Neural progenitor cell (in vitro differentiated cells): ENCODE measurements at regions not wholly inside any gene's neighbourhood (a gene's known extent, or its start where the extent isn't known, plus 50 kb on each side); places are given as distances from the start of the nearest gene placed in this dataset.

Source experiments
- DNase-seq: peaks from one replicate; pipeline ENCODE4 v3.0.0-alpha.2; 2016; ENCODE audit warnings: low spot score
- H2AFZ ChIP-seq: fragments of 200-600 bp; sonication (generic); replicated peaks from 2 replicates; pipeline ENCODE4 v1.6.1; 2016; ENCODE audit warnings: antibody characterized with exemption
- H3F3A ChIP-seq: fragments of 200-600 bp; sonication (generic); 2 replicates; pipeline ENCODE4 v1.6.1; 2016; ENCODE audit warnings: antibody characterized with exemption, low read depth
- H3K27ac ChIP-seq: fragments of 200-600 bp; sonication (generic); 2 replicates; pipeline ENCODE4 v1.5.1; 2016; ENCODE audit warnings: mild to moderate bottlenecking
- H3K27me3 ChIP-seq: fragments of 200-600 bp; sonication (generic); 2 replicates; pipeline ENCODE4 v1.6.1; 2016; ENCODE audit warnings: mild to moderate bottlenecking, moderate library complexity
- H3K36me3 ChIP-seq: fragments of 200-600 bp; sonication (generic); 2 replicates; pipeline ENCODE4 v1.5.1; 2016
- H3K4me1 ChIP-seq: fragments of 200-600 bp; sonication (generic); 2 replicates; pipeline ENCODE4 v1.6.1; 2016; ENCODE audit warnings: mixed run types
- H3K4me2 ChIP-seq: fragments of 200-600 bp; sonication (generic); 2 replicates; pipeline ENCODE4 v1.6.1; 2016
- H3K4me3 ChIP-seq: fragments of 200-600 bp; sonication (generic); 2 replicates; pipeline ENCODE4 v1.5.1; 2016
- H3K79me2 ChIP-seq: fragments of 200-600 bp; sonication (generic); 2 replicates; pipeline ENCODE4 v1.6.1; 2016; ENCODE audit warnings: low read depth
- H3K9ac ChIP-seq: fragments of 200-600 bp; sonication (generic); 2 replicates; pipeline ENCODE4 v1.6.1; 2016
- H3K9me3 ChIP-seq: fragments of 200-600 bp; sonication (generic); 2 replicates; pipeline ENCODE4 v1.5.1; 2016; ENCODE audit warnings: low read depth
- H4K20me1 ChIP-seq: fragments of 200-600 bp; sonication (generic); 2 replicates; pipeline ENCODE4 v1.6.1; 2016; ENCODE audit warnings: low read depth
- H3K27ac Mint-ChIP-seq: 3 replicates; pipeline ENCODE4 v1.8.0; 2021; ENCODE audit warnings: mixed read lengths
- H3K27me3 Mint-ChIP-seq: 2 replicates; pipeline ENCODE4 v1.8.0; 2022; ENCODE audit warnings: low read depth, mild to moderate bottlenecking, inconsistent platforms, moderate library complexity, mixed read lengths; ENCODE audit not compliant: insufficient read depth
- H3K36me3 Mint-ChIP-seq: 3 replicates; pipeline ENCODE4 v1.8.0; 2021; ENCODE audit warnings: mixed read lengths
- H3K4me1 Mint-ChIP-seq: 3 replicates; pipeline ENCODE4 v1.8.0; 2021; ENCODE audit warnings: mixed read lengths
- H3K4me3 Mint-ChIP-seq: 3 replicates; pipeline ENCODE4 v1.8.0; 2021; ENCODE audit warnings: mild to moderate bottlenecking, moderate library complexity, mixed read lengths
- H3K9me3 Mint-ChIP-seq: 3 replicates; pipeline ENCODE4 v1.8.0; 2020; ENCODE audit warnings: mixed read lengths
- CTCF ChIP-seq: fragments of 200-600 bp; sonication (generic); IDR thresholded peaks from 2 replicates; pipeline ENCODE4 v1.5.1; 2017; ENCODE audit warnings: antibody characterized with exemption, mild to moderate bottlenecking
- EZH2 ChIP-seq: fragments of 200-600 bp; sonication (generic); IDR thresholded peaks from 2 replicates; pipeline ENCODE4 v1.6.1; 2017; ENCODE audit warnings: antibody characterized with exemption, mild to moderate bottlenecking, moderate library complexity
- EZH2phosphoT487 ChIP-seq: fragments of 200-600 bp; sonication (generic); IDR thresholded peaks from 2 replicates; pipeline ENCODE4 v1.6.1; 2017; ENCODE audit warnings: antibody characterized with exemption

- H3K36me3 ChIP-seq = no peaks in the 10 kb centered on the region
- Mint-ChIP-seq H3K9me3 (peaks cover 5% of the 10 kb centered on the region), H3K4me3 (no peak overlapping the region), H3K4me1 (peaks cover 16% of the 10 kb centered on the region), H3K27ac (peak overlapping the region; percentile 57), H3K27me3 (peaks cover 11% of the 10 kb centered on the region), H3K36me3 (no peaks in the 10 kb centered on the region)
- no peaks in the 10 kb centered on the region for H3K9me3 ChIP-seq
- H3K27ac ChIP-seq = no peak overlapping the region
- no peak overlapping the region for H3K9ac ChIP-seq
- TF ChIP-seq EZH2phosphoT487 (no peak), EZH2 (no peak), CTCF (no peak)
- H4K20me1 ChIP-seq = no peaks in the 10 kb centered on the region
- H3K4me1 ChIP-seq = no peaks in the 10 kb centered on the region
- no peaks in the 10 kb centered on the region for H3K79me2 ChIP-seq
- H3K27me3 ChIP-seq = no peaks in the 10 kb centered on the region
- H3K4me3 ChIP-seq = no peak overlapping the region
- no peak overlapping the region for H2AFZ ChIP-seq
- H3F3A ChIP-seq = no peaks in the 10 kb centered on the region
- DNase-seq = no peak
- H3K4me2 ChIP-seq = no peak overlapping the region
Observed at GRCh38 chr7:340979-341694, 51.2 kb downstream of the FOXL3 start.

DNA sequence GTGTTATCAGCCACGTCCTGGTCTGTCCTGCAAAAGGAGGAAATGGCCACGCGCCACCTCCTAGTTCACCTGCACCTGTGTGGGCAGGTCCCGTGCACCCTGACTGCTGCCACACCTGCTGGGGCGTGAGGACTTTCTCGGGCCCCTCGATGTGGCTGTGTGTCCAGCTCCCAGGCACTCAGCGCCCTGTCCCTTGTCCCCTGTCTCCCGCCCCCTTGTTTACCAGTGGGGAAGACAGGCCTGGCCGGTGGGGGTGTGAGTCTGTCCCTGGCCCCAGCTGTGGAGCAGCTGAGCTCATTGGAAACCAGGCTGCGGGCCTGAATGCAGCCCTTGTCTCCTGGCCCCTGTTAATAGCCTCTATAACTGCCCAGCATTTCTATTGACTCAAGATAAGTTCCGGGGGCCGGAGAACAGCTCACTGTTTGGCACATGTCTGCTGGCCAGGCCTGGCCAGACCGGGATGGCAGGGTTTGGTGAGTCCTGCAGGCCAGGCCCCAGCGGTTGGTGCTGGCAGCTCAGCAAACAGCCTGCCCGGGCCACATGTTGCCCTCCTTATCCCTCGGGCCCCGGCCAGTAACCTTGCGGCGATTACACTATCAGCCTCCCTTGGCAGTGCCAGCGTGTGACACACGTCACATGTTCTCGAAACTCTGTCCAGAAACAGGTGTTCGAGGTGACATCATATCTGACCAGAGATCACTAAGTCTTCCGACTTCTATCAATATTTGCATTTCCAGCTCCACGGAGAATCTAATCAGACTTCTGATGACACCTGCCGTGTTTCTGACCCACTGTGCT, 52.1 kb downstream of the FOXL3 start:
- Mint-ChIP-seq H3K4me3 (no peak overlapping the region), H3K36me3 (no peaks in the 10 kb centered on the region), H3K9me3 (peaks cover 5% of the 10 kb centered on the region), H3K4me1 (peaks cover 16% of the 10 kb centered on the region), H3K27me3 (peaks cover 11% of the 10 kb centered on the region), H3K27ac (peak overlapping the region; percentile 87)
- Histone ChIP-seq H3K4me3 (no peak overlapping the region), H3K27me3 (no peaks in the 10 kb centered on the region), H3K4me2 (no peak overlapping the region), H3K4me1 (no peaks in the 10 kb centered on the region), H4K20me1 (no peaks in the 10 kb centered on the region), H3K9ac (no peak overlapping the region), H3K27ac (no peak overlapping the region), H2AFZ (no peak overlapping the region), H3K79me2 (no peaks in the 10 kb centered on the region), H3K9me3 (no peaks in the 10 kb centered on the region), H3K36me3 (no peaks in the 10 kb centered on the region), H3F3A (no peaks in the 10 kb centered on the region)
- no peak for DNase-seq
- TF ChIP-seq EZH2phosphoT487 (no peak), CTCF (no peak)

GRCh38 chr7:342681-343216, 52.8 kb downstream of the FOXL3 start:
- Histone ChIP-seq H3K79me2 (no peaks in the 10 kb centered on the region), H3K4me1 (no peaks in the 10 kb centered on the region), H3K27me3 (no peaks in the 10 kb centered on the region), H3K9ac (no peak overlapping the region), H4K20me1 (no peaks in the 10 kb centered on the region), H3K36me3 (no peaks in the 10 kb centered on the region), H3K4me3 (no peak overlapping the region), H3K4me2 (no peak overlapping the region), H3K9me3 (no peaks in the 10 kb centered on the region), H3F3A (no peaks in the 10 kb centered on the region), H3K27ac (no peak overlapping the region), H2AFZ (no peak overlapping the region)
- Mint-ChIP-seq H3K27ac (peak overlapping the region; percentile 87), H3K4me3 (no peak overlapping the region), H3K36me3 (no peaks in the 10 kb centered on the region), H3K9me3 (peaks cover 5% of the 10 kb centered on the region), H3K27me3 (peaks cover 11% of the 10 kb centered on the region), H3K4me1 (peaks cover 13% of the 10 kb centered on the region)
- DNase-seq = no peak
- TF ChIP-seq EZH2phosphoT487 = no peak
- no peak for TF ChIP-seq EZH2
- TF ChIP-seq CTCF = no peak
